ENCODE measurements at regions not wholly inside any gene's neighbourhood (a gene's known extent, or its start where the extent isn't known, plus 50 kb on each side); places are given as distances from the start of the nearest gene placed in this dataset.

- TF ChIP-seq EP300 (IDR thresholded peaks at IDR 0.05; ENCODE audit: borderline replicate concordance in 1 of 2, low read depth in 2 of 2, low read length in 2 of 2) (no peak), SP2 (IDR thresholded peaks at IDR 0.05; ENCODE audit: low read length) (no peak), ATF2 (IDR thresholded peaks at IDR 0.05; ENCODE audit: low read length) (no peak), ZNF274 (IDR thresholded peaks at IDR 0.05; ENCODE audit: borderline replicate concordance, extremely low read depth, low read length) (no peak)
These were observed 149.8 kb downstream of the XPNPEP1 start (continued) for GRCh38 chr10:109773288-109774120.
